NT2/D1 (cell line): ENCODE measurements at regions not wholly inside any gene's neighbourhood (a gene's known extent, or its start where the extent isn't known, plus 50 kb on each side); places are given as distances from the start of the nearest gene placed in this dataset.

Experiments
- DNase-seq: peaks from one replicate; pipeline ENCODE4 v3.0.0-alpha.2; 2011; ENCODE audit warnings: low read depth, low spot score
- H3K27me3 ChIP-seq: 2 replicates; pipeline ENCODE4 v1.6.0; 2011; ENCODE audit warnings: mild to moderate bottlenecking; ENCODE audit not compliant: insufficient read length, insufficient read depth
- H3K36me3 ChIP-seq: 2 replicates; pipeline ENCODE4 v1.6.1; 2011; ENCODE audit warnings: mild to moderate bottlenecking, low read length, mixed read lengths; ENCODE audit not compliant: insufficient read depth, insufficient read length
- H3K4me1 ChIP-seq: 2 replicates; pipeline ENCODE4 v1.5.1; 2011; ENCODE audit not compliant: insufficient read depth, insufficient read length
- H3K4me3 ChIP-seq: 2 replicates; pipeline ENCODE4 v1.5.1; 2011; ENCODE audit warnings: low read depth; ENCODE audit not compliant: insufficient read length
- H3K9ac ChIP-seq: 2 replicates; pipeline ENCODE4 v1.6.0; 2011; ENCODE audit warnings: low read depth; ENCODE audit not compliant: insufficient read length
- H3K9me3 ChIP-seq: 2 replicates; pipeline ENCODE4 v1.5.1; 2011; ENCODE audit warnings: mild to moderate bottlenecking, low read length; ENCODE audit not compliant: insufficient read depth
- SUZ12 ChIP-seq: IDR thresholded peaks from 2 replicates; pipeline ENCODE4 v1.6.1; 2011; ENCODE audit not compliant: insufficient read length, insufficient read depth; ENCODE audit errors: extremely low read depth
- YY1 ChIP-seq: IDR thresholded peaks from 2 replicates; pipeline ENCODE4 v1.6.1; 2011; ENCODE audit not compliant: insufficient read length, insufficient read depth
- ZNF274 ChIP-seq: IDR thresholded peaks from 2 replicates; pipeline ENCODE4 v1.6.1; 2011; ENCODE audit warnings: mild to moderate bottlenecking, low read depth, low read length

DNA sequence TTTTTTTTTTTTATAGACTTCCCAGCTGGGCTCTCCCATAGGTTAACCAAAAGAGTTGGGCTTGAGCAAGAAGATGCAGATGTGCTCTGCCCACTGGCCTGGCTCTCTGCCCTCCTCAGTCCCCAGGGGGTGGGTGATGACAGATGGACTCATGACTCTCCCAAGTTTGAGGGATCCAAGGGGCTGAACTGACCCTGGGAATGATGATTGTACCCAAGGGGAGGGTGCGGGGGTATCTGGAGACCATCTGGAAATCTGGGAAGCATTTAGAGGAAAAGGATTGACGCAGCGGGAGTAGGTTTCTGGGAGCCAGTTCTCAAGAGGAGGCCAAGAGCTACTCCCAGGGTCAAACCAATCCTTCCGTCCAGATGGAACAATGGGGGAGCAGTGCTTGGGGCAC is 330.8 kb downstream of the CYP26B1 start:
- no peaks in the 10 kb centered on the region for H3K36me3 ChIP-seq
- no peak overlapping the region for H3K4me3 ChIP-seq
- no peak for DNase-seq
- TF ChIP-seq YY1 (no peak), SUZ12 (no peak), ZNF274 (no peak)
- H3K4me1 ChIP-seq = no peaks in the 10 kb centered on the region
- no peak overlapping the region for H3K9ac ChIP-seq
- no peaks in the 10 kb centered on the region for H3K27me3 ChIP-seq
- H3K9me3 ChIP-seq = no peaks in the 10 kb centered on the region

DNA sequence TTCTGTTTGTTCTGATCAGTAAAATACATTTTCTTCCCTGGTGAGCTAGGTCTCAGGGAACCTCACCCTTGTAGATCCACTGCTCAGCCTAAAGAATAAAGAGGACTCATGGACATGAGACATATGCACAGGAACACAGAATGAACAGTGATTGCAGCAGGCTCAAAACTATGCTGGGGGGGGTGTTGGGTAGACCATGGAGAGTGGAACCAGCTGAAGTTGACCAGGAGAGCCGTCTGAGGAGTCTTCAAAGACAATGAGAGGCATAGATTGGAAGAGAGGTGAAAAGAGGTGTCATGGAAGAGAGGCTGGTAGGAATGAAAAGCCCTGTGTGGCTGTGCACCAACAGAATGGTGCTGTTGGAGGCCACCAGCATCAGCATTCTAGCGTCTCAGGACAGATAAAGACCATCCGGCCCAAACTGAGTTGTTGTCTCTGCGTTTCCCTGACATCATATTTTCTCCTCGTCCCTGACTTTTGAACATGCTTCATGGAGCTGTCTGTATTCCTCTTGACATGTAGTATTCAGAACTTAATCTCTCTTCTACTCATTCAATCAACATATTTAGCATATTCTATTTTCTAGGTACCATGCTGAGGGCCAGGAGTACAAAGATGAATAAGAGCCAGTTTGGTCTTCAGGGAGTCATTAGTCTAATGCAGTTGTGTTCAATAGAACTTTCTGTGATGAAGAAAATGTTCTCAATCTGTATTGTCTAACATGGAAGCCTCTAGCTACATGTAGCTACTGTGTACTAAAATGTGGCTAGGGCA is 331.8 kb downstream of the CYP26B1 start:
- Histone ChIP-seq H3K27me3 (no peaks in the 10 kb centered on the region), H3K4me1 (no peaks in the 10 kb centered on the region), H3K9ac (no peak overlapping the region), H3K9me3 (no peaks in the 10 kb centered on the region), H3K36me3 (no peaks in the 10 kb centered on the region), H3K4me3 (no peak overlapping the region)
- no peak for DNase-seq
- TF ChIP-seq SUZ12 (no peak), YY1 (no peak), ZNF274 (no peak)

DNA sequence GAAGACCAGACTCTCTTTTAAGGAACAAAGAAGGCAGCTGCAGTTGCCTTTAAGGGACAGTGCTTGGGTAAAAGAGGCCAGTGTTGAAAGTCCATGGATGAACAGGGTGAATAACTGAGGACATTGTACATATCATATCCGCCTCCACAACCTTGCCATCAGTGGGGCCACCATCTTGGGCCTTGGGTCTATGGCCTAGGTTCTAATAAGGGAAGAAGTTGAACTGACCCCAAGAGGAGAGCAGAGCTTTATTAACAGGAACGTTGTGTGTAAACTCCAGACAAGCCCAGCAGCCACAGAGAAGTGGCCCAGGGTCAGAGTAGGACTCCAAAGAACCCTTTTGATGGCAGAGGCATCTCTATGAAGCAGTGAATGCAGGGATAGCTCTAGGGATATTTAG is 332.8 kb downstream of the CYP26B1 start:
- H3K9ac ChIP-seq = no peak overlapping the region
- no peaks in the 10 kb centered on the region for H3K9me3 ChIP-seq
- DNase-seq = no peak
- no peak overlapping the region for H3K4me3 ChIP-seq
- TF ChIP-seq ZNF274 = no peak
- no peaks in the 10 kb centered on the region for H3K4me1 ChIP-seq
- no peaks in the 10 kb centered on the region for H3K27me3 ChIP-seq
- H3K36me3 ChIP-seq = no peaks in the 10 kb centered on the region

DNA sequence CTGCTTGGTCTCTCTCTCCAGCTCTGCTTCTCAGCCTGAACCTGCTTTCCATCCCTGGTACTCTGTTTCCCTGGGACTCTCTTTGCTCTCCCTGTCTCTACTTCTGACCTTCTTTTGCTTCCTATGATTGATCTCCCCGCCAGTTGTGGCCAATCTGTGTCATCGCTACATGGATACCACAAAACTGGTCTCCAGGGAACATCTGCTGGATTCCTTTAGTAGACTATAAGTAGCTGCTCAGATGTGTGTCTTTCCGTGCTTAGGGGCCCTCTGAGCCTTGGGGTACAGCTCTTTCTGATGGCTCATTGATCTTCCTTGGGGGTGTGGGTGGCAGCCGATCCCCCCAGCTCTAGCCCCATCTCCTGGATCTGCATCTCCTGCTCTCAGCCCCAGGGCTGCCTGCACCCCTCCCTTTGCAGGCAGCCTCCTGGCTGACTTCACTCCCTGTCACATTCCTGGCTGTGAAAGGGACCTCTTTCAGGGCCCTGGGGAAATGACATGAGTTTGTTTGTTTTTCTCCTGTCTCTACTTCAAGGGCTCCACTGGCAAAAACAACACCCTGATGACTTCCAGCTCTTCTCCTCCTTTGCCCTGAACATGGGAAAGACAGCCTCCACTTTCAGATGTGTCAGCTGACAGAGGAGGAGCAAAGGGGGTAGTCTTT is 333.7 kb downstream of the CYP26B1 start:
- Histone ChIP-seq H3K27me3 (no peaks in the 10 kb centered on the region), H3K4me1 (no peaks in the 10 kb centered on the region), H3K4me3 (no peak overlapping the region), H3K9ac (no peak overlapping the region), H3K36me3 (no peaks in the 10 kb centered on the region), H3K9me3 (no peaks in the 10 kb centered on the region)
- no peak for DNase-seq
- no peak for TF ChIP-seq SUZ12
- no peak for TF ChIP-seq ZNF274

DNA sequence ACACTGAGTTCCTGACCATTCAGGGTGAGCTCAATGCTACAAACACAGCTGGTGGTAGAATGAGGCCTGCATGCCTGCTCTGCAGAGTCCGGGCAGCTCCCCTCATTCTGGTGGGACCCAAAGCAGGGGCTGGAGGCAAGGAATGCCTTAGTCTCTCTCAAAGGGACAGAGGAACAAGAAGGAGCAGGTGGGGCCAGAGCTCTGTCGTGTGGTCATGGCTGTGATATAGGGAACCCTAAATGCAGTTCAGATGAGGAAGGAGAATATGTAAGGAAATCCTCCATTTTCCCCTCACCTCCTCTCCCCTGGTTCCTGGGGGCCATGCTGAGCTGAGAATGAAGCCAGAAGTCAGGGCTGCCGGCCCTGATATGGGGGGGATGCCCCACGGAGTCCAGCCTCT is 334.3 kb downstream of the CYP26B1 start:
- Histone ChIP-seq H3K36me3 (no peaks in the 10 kb centered on the region), H3K4me1 (no peaks in the 10 kb centered on the region), H3K9ac (no peak overlapping the region), H3K4me3 (no peak overlapping the region), H3K9me3 (no peaks in the 10 kb centered on the region), H3K27me3 (no peaks in the 10 kb centered on the region)
- no peak for TF ChIP-seq ZNF274
- DNase-seq = no peak

DNA sequence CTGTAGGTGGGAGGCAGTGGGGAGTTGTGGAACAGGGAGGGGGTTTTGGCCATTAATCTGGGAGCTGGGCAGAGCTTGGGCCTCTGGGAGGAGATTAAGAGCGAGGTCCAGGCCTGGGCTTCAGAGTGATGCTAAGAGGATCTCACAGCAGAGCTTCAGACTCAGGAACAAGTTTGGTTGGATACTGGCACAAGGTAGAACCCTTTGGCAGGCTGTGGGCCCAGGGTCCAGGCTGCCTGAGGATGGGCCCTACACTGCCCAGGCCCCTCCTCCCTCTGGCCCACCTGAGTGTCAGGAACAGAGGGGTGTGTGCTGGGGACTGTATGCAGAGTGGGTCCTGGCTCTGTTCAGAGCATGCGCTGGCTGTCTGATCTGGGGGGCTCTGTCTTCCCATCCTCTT is 334.9 kb downstream of the CYP26B1 start:
- Histone ChIP-seq H3K9me3 (no peaks in the 10 kb centered on the region), H3K4me3 (no peak overlapping the region), H3K9ac (no peak overlapping the region), H3K4me1 (no peaks in the 10 kb centered on the region), H3K36me3 (no peaks in the 10 kb centered on the region), H3K27me3 (no peaks in the 10 kb centered on the region)
- no peak for TF ChIP-seq SUZ12
- TF ChIP-seq YY1 = no peak
- TF ChIP-seq ZNF274 = no peak
- no peak for DNase-seq

DNA sequence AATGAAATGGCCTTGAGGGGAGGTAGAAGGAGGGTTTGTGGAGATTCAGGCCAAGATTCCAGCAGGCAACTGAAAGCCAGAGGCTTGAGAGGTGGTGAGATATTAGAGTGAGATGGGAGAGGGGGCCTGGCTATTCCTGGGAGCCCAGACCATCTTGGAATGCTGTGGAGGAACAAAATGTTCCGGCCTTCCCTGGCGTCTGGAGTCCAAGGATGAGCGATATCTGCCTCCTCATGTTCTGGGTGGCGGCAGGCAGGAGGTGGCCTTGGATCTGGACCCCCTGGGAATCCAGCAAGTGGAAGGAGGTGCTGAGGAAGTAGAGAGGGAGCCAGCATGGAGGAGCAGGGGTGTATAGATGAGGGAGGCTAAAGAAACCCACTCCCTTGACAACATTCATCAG is 335.9 kb downstream of the CYP26B1 start:
- no peak for DNase-seq
- Histone ChIP-seq H3K9me3 (no peaks in the 10 kb centered on the region), H3K4me3 (no peak overlapping the region), H3K36me3 (no peaks in the 10 kb centered on the region), H3K9ac (no peak overlapping the region), H3K27me3 (no peaks in the 10 kb centered on the region), H3K4me1 (no peaks in the 10 kb centered on the region)
- no peak for TF ChIP-seq SUZ12
- no peak for TF ChIP-seq ZNF274
- TF ChIP-seq YY1 = no peak

DNA sequence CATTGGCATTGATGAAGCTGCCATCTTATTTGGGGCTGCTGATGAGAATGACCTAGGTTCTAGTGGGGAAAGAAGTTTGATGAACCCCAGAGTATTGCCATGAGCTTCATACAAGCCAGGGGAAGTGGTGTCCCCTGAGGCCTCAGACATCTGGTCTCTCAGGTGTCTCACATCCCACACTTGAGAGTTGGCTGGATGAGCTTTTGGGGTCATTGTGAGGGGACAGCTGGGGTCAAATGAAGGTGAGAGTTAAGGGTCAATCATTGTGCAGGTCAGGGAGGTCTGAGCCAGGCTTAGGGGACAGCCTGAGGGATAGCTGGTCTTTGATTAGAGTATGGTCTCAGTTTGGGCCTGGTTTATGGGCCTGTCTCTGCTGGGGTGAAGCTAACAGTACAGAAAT is 336.5 kb downstream of the CYP26B1 start:
- H3K36me3 ChIP-seq = no peaks in the 10 kb centered on the region
- H3K4me1 ChIP-seq = no peaks in the 10 kb centered on the region
- no peak overlapping the region for H3K9ac ChIP-seq
- no peak for DNase-seq
- H3K9me3 ChIP-seq = no peaks in the 10 kb centered on the region
- TF ChIP-seq ZNF274 = no peak
- TF ChIP-seq YY1 = no peak
- TF ChIP-seq SUZ12 = no peak
- H3K4me3 ChIP-seq = no peak overlapping the region
- no peaks in the 10 kb centered on the region for H3K27me3 ChIP-seq
